Spleen (tissue), 11 donors: ENCODE measurements at regions not wholly inside any gene's neighbourhood (a gene's known extent, or its start where the extent isn't known, plus 50 kb on each side); places are given as distances from the start of the nearest gene placed in this dataset.

ENCODE experiments used
- DNase-seq: peaks from one replicate; pipeline ENCODE4 v3.0.0-alpha.2; 2020
- H3K27ac ChIP-seq, 8 donors: fragments of 200-600 bp; sonication (generic) in 7 of 8; 1 replicate in 4 of 8; 2 replicates in 4 of 8; pipeline versions ENCODE4 v1.5.0 to v1.8.0; 2016 to 2021; ENCODE audit warnings: inconsistent platforms in 4 of 8, mild to moderate bottlenecking in 4 of 8, moderate library complexity in 1 of 8
- H3K27me3 ChIP-seq, 7 donors: fragments of 200-600 bp; sonication (generic) in 6 of 7; replicated peaks in 1 of 7; 1 replicate in 4 of 7; 2 replicates in 3 of 7; pipeline versions ENCODE4 v1.5.0 to v1.8.0; 2016 to 2021; ENCODE audit warnings: inconsistent platforms in 3 of 7, mild to moderate bottlenecking in 1 of 7
- H3K36me3 ChIP-seq, 6 donors: fragments of 200-600 bp; sonication (generic) in 5 of 6; 1 replicate in 4 of 6; 2 replicates in 2 of 6; pipeline versions ENCODE4 v1.5.0 to v1.8.0; 2016 to 2021; ENCODE audit warnings: inconsistent platforms in 2 of 6
- H3K4me1 ChIP-seq, 6 donors: fragments of 200-600 bp; sonication (generic) in 5 of 6; 1 replicate in 3 of 6; 2 replicates in 3 of 6; pipeline versions ENCODE4 v1.5.0 to v1.8.0; 2016 to 2021; ENCODE audit warnings: inconsistent platforms in 3 of 6
- H3K4me3 ChIP-seq, 8 donors: fragments of 200-600 bp; sonication (generic) in 7 of 8; 1 replicate in 4 of 8; 2 replicates in 4 of 8; pipeline versions ENCODE4 v1.5.0 to v1.8.0; 2016 to 2021; ENCODE audit warnings: inconsistent platforms in 4 of 8, mild to moderate bottlenecking in 4 of 8, moderate library complexity in 2 of 8
- H3K9me3 ChIP-seq, 8 donors: fragments of 200-600 bp; sonication (generic) in 7 of 8; 1 replicate in 4 of 8; 2 replicates in 4 of 8; pipeline versions ENCODE4 v1.5.0 to v1.8.0; 2016 to 2021; ENCODE audit warnings: inconsistent platforms in 4 of 8
- POLR2A ChIP-seq, 3 donors: fragments of 450-650 bp; IDR thresholded peaks; one replicate each; pipeline ENCODE4 v1.5.1; 2017; ENCODE audit warnings: antibody characterized with exemption in 3 of 3, mild to moderate bottlenecking in 1 of 3
- POLR2AphosphoS5 ChIP-seq, 3 donors: sonication (generic); formaldehyde crosslinking; IDR thresholded peaks; one replicate each; pipeline ENCODE4 v1.5.1; 2017; ENCODE audit warnings: antibody characterized with exemption in 3 of 3
- whole genome bisulfite sequencing, 5 donors: extraction: QIAGEN DNeasy Blood & Tissue Kit in 3 of 5; methylation state at CpG; one replicate each; pipeline versions ENCODE4 v1.1.5 to v1.1.7; 2013 to 2018; 5-methylcytosine and 5-hydroxymethylcytosine counted together
- intact Hi-C: fragments of 100-400 bp; cut with DNase I; formaldehyde crosslinking; loops from one replicate; pipeline ENCODE4 v1.15.0; 2023; ENCODE audit warnings: low total_unique reads
- TF ChIP-seq, protein P1 (sequence below), 11 experiments: fragments of 200-600 bp in 7 of 11; fragments of 450-650 bp in 4 of 11; sonication (generic) in 4 of 11; IDR thresholded peaks in 8 of 11; conservative IDR thresholded peaks in 3 of 11; 1 replicate in 7 of 11; 2 replicates in 4 of 11; pipeline versions ENCODE4 v1.4.0 to v1.8.0; 2016 to 2021; ENCODE audit warnings: antibody characterized with exemption in 11 of 11, inconsistent platforms in 4 of 11, mild to moderate bottlenecking in 1 of 11
- donor health status: healthy with polysubstance abuse.
- donor health status: DM: no; HTN: no; CAD: no; lungs with moderate emphysema.
- donor health status: DM: no; HTN: no; CAD: no.
- donor health status: Bipolar disorder and iron deficiency.
- donor health status: healthy.
- donor health status: DM: no; HTN: no; CAD: no.
- donor health status: DM: yes; HTN: yes; CAD: no.

DNA sequence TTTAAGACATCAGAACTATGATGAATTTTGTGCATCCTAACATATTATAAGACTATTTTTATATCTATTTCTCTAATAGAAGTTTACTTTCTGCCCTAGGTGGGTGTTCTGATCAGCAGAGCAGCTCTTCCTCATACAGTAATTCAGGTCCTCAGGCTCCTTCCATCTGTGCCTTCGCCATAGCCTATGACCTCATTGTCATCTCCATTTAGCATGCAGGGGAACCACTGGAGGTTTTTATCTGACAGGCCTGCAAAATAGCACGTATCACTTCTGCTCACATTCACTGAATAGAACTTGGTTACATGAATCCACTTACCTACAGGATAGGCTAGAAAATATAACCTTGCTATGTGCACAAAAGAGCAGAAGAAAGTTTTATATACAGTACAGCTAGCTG, 159.4 kb upstream of the CCNH start:
- no peaks in the 10 kb centered on the region for H3K27me3 ChIP-seq
- H3K4me3 ChIP-seq: no peak overlapping the region
- TF ChIP-seq POLR2AphosphoS5 (IDR thresholded peaks at IDR 0.05): no peak
- TF ChIP-seq, protein P1, sequence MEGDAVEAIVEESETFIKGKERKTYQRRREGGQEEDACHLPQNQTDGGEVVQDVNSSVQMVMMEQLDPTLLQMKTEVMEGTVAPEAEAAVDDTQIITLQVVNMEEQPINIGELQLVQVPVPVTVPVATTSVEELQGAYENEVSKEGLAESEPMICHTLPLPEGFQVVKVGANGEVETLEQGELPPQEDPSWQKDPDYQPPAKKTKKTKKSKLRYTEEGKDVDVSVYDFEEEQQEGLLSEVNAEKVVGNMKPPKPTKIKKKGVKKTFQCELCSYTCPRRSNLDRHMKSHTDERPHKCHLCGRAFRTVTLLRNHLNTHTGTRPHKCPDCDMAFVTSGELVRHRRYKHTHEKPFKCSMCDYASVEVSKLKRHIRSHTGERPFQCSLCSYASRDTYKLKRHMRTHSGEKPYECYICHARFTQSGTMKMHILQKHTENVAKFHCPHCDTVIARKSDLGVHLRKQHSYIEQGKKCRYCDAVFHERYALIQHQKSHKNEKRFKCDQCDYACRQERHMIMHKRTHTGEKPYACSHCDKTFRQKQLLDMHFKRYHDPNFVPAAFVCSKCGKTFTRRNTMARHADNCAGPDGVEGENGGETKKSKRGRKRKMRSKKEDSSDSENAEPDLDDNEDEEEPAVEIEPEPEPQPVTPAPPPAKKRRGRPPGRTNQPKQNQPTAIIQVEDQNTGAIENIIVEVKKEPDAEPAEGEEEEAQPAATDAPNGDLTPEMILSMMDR (IDR thresholded peaks at IDR 0.05 in 8 of 11, conservative IDR thresholded peaks at IDR 0.05 in 3 of 11): no peak
- TF ChIP-seq POLR2A (IDR thresholded peaks at IDR 0.05): no peak
- H3K4me1 ChIP-seq: no peaks in the 10 kb centered on the region
- 63 to 83% (median 75%) methylated on average over 2 of the region's 2 CpGs for WGBS, 5 donors
- no peak overlapping the region for H3K27ac ChIP-seq
- DNase-seq: no peak
- intact Hi-C loops: no loop called here
- no peaks in the 10 kb centered on the region for H3K36me3 ChIP-seq
- no peaks in the 10 kb centered on the region for H3K9me3 ChIP-seq

DNA sequence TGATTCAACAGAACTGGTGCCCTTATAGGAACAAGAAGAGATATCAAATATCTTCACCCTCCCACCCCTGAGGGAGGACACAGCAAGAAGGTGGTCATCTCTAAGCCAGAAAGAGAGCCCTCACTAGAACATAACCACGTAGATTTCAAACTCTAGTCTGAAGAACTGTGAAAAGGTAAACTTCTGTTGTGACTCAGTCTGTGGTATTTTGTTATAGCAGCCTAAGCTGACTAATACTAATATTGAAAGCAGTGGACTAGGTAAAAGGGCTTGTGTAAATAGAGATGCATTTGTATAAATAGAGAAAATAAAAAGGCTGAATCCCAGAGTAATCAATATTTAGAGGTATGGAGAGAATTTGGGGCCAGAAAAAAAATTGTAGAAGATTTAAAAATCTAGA, 157.6 kb upstream of the CCNH start:
- 50 to 74% (median 67%) methylated on average over 1 of the region's 1 CpG for WGBS, 5 donors
- TF ChIP-seq POLR2A (IDR thresholded peaks at IDR 0.05) (no peak), POLR2AphosphoS5 (IDR thresholded peaks at IDR 0.05) (no peak)
- TF ChIP-seq, protein P1 (IDR thresholded peaks at IDR 0.05 in 8 of 11, conservative IDR thresholded peaks at IDR 0.05 in 3 of 11): no peak

DNA sequence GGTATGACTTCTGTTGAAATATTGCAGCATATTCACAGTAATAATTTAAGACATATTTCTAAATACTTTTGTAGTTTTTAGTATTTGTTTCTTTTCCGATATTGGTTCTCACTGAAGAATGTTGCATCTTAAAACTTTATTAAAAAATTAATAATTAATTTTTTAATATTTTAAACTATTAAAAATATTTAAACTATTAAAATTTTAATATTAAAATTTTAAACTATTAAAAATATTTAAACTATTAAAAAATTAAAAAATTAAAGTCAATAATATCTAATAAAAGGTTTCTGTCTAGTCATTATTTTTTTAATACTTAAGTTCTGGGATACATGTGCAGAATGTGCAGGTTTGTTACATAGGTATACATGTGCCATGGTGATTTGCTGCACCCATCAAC, 149.3 kb upstream of the CCNH start:
- intact Hi-C loops: no loop called here
- 95 to 100% (median 97%) methylated on average over 1 of the region's 1 CpG for WGBS, 5 donors
- no peaks in the 10 kb centered on the region for H3K36me3 ChIP-seq
- no peak for DNase-seq
- no peaks in the 10 kb centered on the region for H3K27me3 ChIP-seq
- H3K4me3 ChIP-seq: no peak overlapping the region
- H3K4me1 ChIP-seq: no peaks in the 10 kb centered on the region
- TF ChIP-seq, protein P1 (IDR thresholded peaks at IDR 0.05 in 8 of 11, conservative IDR thresholded peaks at IDR 0.05 in 3 of 11): no peak
- TF ChIP-seq POLR2A (IDR thresholded peaks at IDR 0.05) (no peak), POLR2AphosphoS5 (IDR thresholded peaks at IDR 0.05) (no peak)
- peaks cover 0 to 5% (median 0%) of the 10 kb centered on the region in 8 donors for H3K9me3 ChIP-seq
- no peak overlapping the region for H3K27ac ChIP-seq

More for the DNA sequence above, 157.6 kb upstream of the CCNH start:
- Histone ChIP-seq H3K9me3 (no peaks in the 10 kb centered on the region), H3K27me3 (no peaks in the 10 kb centered on the region), H3K36me3 (no peaks in the 10 kb centered on the region), H3K4me3 (no peak overlapping the region), H3K27ac (no peak overlapping the region), H3K4me1 (no peaks in the 10 kb centered on the region)
- intact Hi-C loops: no loop called here
- no peak for DNase-seq

DNA sequence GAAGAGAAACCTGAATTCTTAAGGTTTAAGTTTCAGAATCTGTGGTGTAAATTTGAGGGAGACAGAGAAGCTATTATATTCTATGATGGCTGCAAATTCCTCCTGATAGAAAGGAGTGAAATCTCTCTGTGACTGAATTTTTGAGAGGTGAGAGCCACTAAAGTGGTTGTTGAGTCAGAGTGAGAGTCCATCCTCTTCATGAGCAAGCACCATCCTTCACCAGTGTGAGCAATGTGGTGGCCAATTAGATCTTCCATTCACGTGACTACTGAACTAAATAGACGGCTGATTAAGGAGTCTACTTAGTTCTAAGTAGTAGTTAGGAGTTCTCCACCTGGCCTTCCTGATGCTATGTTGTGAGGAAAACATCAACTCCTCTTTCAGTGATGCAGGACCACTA, 147.8 kb upstream of the CCNH start:
- no peaks in the 10 kb centered on the region for H3K4me1 ChIP-seq
- no peaks in the 10 kb centered on the region for H3K27me3 ChIP-seq
- no peak overlapping the region for H3K4me3 ChIP-seq
- H3K27ac ChIP-seq: no peak overlapping the region
- H3K36me3 ChIP-seq: no peaks in the 10 kb centered on the region
- WGBS, 5 donors: 70 to 94% (median 82%) methylated on average over 2 of the region's 2 CpGs
- TF ChIP-seq POLR2A (IDR thresholded peaks at IDR 0.05) (no peak), POLR2AphosphoS5 (IDR thresholded peaks at IDR 0.05) (no peak)
- TF ChIP-seq, protein P1 (IDR thresholded peaks at IDR 0.05 in 8 of 11, conservative IDR thresholded peaks at IDR 0.05 in 3 of 11): no peak
- peaks cover 0 to 5% (median 0%) of the 10 kb centered on the region in 8 donors for H3K9me3 ChIP-seq
- intact Hi-C loops: no loop called here
- no peak for DNase-seq
